Right ventricle myocardium superior (tissue), 1 donor: ENCODE measurements at regions not wholly inside any gene's neighbourhood (a gene's known extent, or its start where the extent isn't known, plus 50 kb on each side); places are given as distances from the start of the nearest gene placed in this dataset.
"Not testable (repeated sequence)": the region's sequence is repeated elsewhere in the genome, so short reads cannot be mapped to it uniquely, and the experiment has no call there.

Experiments used
- ATAC-seq: fragments of 200-7000 bp; cut with Tn5 transposase; one replicate; pipeline ENCODE4 v1.9.1; 2020; ENCODE audit warnings: mild to moderate bottlenecking; ENCODE audit not compliant: poor library complexity
- DNase-seq: peaks from one replicate; pipeline ENCODE4 v3.0.0-alpha.2; 2020
- intact Hi-C: fragments of 100-400 bp; cut with DNase I; formaldehyde crosslinking; loops from one replicate; pipeline ENCODE4 v1.11.2; 2022
- donor health status: DM: no; HTN: yes; CAD: no; lungs with severe emphysema.

GRCh38 chr6:27617700-27618689, 145.1 kb upstream of the ZNF184 start:
- ATAC-seq (no peak), DNase-seq (no peak)
- intact Hi-C loops, result no loop called here

- no peak for DNase-seq
- ATAC-seq, result no peak
- intact Hi-C loops, result no loop called here
These were observed 144.3 kb upstream of the ZNF184 start for GRCh38 chr6:27617046-27617687.

GRCh38 chr6:27616328-27617045, 143.6 kb upstream of the ZNF184 start:
- DNase-seq (no peak), ATAC-seq (no peak)
- intact Hi-C loops, result no loop called here

DNA sequence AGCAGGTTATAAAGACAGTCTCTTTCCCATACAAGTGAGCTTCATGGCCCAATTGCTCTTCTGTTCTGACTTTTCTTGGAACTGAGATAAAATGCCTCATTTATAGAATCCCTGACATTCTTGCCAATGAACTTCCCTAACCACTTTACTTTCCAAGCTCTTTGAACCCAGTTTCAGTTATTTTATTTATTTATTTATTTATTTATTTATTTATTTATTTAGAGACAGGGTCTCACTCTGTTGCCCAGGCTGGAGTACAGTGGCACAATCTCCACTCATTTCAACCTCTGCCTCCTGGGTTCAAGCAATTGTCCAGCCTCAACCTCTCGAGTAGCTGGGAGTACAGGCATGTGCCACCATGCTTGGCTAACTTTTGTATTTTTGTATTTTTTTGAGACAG, 138.5 kb upstream of the ZNF184 start:
- DNase-seq (no peak), ATAC-seq (no peak)
- intact Hi-C loops, result no loop called here

- intact Hi-C loops, result no loop called here
- DNase-seq, result no peak
- ATAC-seq, result no peak
These were observed 136.3 kb upstream of the ZNF184 start for GRCh38 chr6:27608916-27609883.

GRCh38 chr6:27605401-27606342, 132.8 kb upstream of the ZNF184 start:
- no peak for DNase-seq
- intact Hi-C loops, result no loop called here
- no peak for ATAC-seq

- DNase-seq (no peak), ATAC-seq (no peak)
- intact Hi-C loops, result no loop called here
These were observed 132.1 kb upstream of the ZNF184 start for GRCh38 chr6:27604986-27605385.

- DNase-seq (no peak), ATAC-seq (no peak)
- intact Hi-C loops, result no loop called here
These were observed 128.9 kb upstream of the ZNF184 start for GRCh38 chr6:27601668-27602254.

DNA sequence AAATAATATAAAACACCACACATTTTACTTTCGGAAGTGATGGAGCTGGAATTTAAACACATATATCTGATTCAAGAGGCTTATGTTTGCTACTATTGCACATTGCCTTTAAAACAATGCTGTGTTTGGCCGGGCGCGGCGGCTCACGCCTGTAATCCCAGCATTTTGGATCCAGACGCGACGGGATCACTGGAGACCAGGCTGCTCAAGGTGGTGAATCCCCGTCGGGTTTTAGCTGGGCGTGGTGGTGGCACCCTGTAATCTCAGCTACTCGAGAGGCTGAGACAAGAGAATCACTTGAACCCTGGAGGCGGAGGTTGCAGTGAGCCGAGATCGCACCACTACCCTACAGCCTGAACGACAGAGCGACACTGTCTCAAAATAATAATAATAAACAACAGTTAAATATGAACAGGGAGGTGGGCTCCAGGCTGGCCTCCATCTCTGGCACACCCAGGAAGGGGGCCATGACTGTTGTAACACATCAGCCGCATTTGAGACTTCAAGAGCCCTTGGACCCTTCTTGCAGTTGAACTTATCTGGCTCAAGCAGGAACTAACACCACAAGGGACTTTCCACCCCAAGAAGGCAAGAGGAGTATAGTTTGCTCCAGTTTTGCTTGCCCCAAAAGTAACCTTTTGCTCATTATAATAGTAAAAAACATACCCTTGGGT, 127.1 kb upstream of the ZNF184 start:
- no peak for ATAC-seq
- DNase-seq, result no peak
- intact Hi-C loops, result no loop called here

GRCh38 chr6:27597031-27597567, 124.2 kb upstream of the ZNF184 start:
- ATAC-seq, DNase-seq, intact Hi-C loops: not testable (repeated sequence)

DNA sequence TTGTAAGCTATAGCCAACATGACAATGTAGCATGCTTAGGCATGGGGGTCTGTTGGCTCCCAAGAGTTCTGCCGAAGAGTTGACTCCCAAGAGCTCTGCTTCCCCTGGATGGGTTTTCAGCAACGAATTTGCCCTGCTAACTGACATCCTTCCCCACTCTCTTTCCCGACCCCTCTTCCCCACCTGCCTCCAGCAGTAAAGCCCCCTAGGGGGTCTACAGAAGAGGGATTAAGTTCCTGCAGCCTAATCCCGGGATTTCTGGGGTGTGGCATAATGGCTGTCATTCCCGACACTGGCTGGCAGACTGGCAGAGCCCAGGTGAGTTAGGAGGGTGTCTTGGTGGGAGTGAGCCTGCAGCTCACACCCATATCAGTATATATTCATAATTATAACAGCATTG, 121.0 kb upstream of the ZNF184 start:
- no peak for DNase-seq
- no peak for ATAC-seq
- intact Hi-C loops, result no loop called here

GRCh38 chr6:27593200-27593818, 120.4 kb upstream of the ZNF184 start:
- DNase-seq, result no peak
- ATAC-seq, result no peak
- intact Hi-C loops, result no loop called here

GRCh38 chr6:27592481-27593199, 119.7 kb upstream of the ZNF184 start:
- intact Hi-C loops, result no loop called here
- DNase-seq, result no peak
- no peak for ATAC-seq

- no peak for DNase-seq
- intact Hi-C loops, result no loop called here
These were observed 119.0 kb upstream of the ZNF184 start for GRCh38 chr6:27591699-27592480.

More at GRCh38 chr6:27591699-27592480, 119.0 kb upstream of the ZNF184 start:
- ATAC-seq, result no peak
